GM19397 (cell line): ENCODE measurements at regions not wholly inside any gene's neighbourhood (a gene's known extent, or its start where the extent isn't known, plus 50 kb on each side); places are given as distances from the start of the nearest gene placed in this dataset.

ENCODE experiments used
- ATAC-seq: cut with Tn5 transposase; IDR thresholded peaks from one replicate; pipeline ENCODE4 v1.9.1; 2021; ENCODE audit warnings: mild to moderate bottlenecking, moderate library complexity; ENCODE audit not compliant: unreplicated experiment

- ATAC-seq = no peak
Measured at GRCh38 chr4:151820004-151820403, 59.2 kb upstream of the GATB start.

GRCh38 chr4:151811403-151811802 lies 50.6 kb upstream of the GATB start:
- ATAC-seq = no peak
